Astrocyte (in vitro differentiated cells and primary cell): ENCODE measurements at regions not wholly inside any gene's neighbourhood (a gene's known extent, or its start where the extent isn't known, plus 50 kb on each side); places are given as distances from the start of the nearest gene placed in this dataset.
"Not testable (repeated sequence)": the region's sequence is repeated elsewhere in the genome, so short reads cannot be mapped to it uniquely, and the experiment has no call there.

ENCODE experiments used
- DNase-seq: peaks from one replicate; pipeline ENCODE4 v3.0.0-alpha.2; 2010; ENCODE audit warnings: low read depth
- FAIRE-seq: peaks from 2 replicates; lab custom pipeline; 2011; peaks lifted over from hg19 to GRCh38; lab: Jason Lieb, UNC
- H2AFZ ChIP-seq: 2 replicates; pipeline ENCODE4 v1.6.0; 2012; ENCODE audit warnings: low read depth, low read length, inconsistent platforms
- H3K27ac ChIP-seq: 2 replicates; pipeline ENCODE4 v1.5.1; 2011; ENCODE audit warnings: low read depth, low read length, inconsistent platforms
- H3K27me3 ChIP-seq: 2 replicates; pipeline ENCODE4 v1.6.0; 2011; ENCODE audit warnings: low read length, inconsistent platforms; ENCODE audit not compliant: insufficient read depth
- H3K36me3 ChIP-seq: 2 replicates; pipeline ENCODE4 v1.5.1; 2011; ENCODE audit warnings: low read length, inconsistent platforms; ENCODE audit not compliant: insufficient read depth
- H3K4me1 ChIP-seq: 2 replicates; pipeline ENCODE4 v1.5.1; 2011; ENCODE audit warnings: low read length, inconsistent platforms; ENCODE audit not compliant: insufficient read depth
- H3K4me2 ChIP-seq: 2 replicates; pipeline ENCODE4 v1.6.0; 2012; ENCODE audit warnings: low read length, inconsistent platforms
- H3K4me3 ChIP-seq: 2 replicates; pipeline ENCODE4 v1.5.1; 2011; ENCODE audit warnings: low read depth, mild to moderate bottlenecking, low read length, inconsistent platforms; ENCODE audit not compliant: insufficient read depth
- H3K79me2 ChIP-seq: 2 replicates; pipeline ENCODE4 v1.6.0; 2012; ENCODE audit warnings: mild to moderate bottlenecking, low read length, inconsistent platforms; ENCODE audit not compliant: insufficient read depth
- H3K9ac ChIP-seq: 2 replicates; pipeline ENCODE4 v1.6.0; 2012; ENCODE audit warnings: mild to moderate bottlenecking, low read length, inconsistent platforms
- H3K9me3 ChIP-seq: 2 replicates; pipeline ENCODE4 v1.5.1; 2012; ENCODE audit warnings: low read depth, mild to moderate bottlenecking, low read length, inconsistent platforms; ENCODE audit not compliant: insufficient read depth
- H4K20me1 ChIP-seq: 2 replicates; pipeline ENCODE4 v1.6.0; 2012; ENCODE audit warnings: low read length, inconsistent platforms; ENCODE audit not compliant: insufficient read depth
- H3K27ac Mint-ChIP-seq: one replicate; pipeline ENCODE4 v1.8.0; 2021; ENCODE audit warnings: mild to moderate bottlenecking, mixed read lengths; ENCODE audit not compliant: unreplicated experiment
- H3K27me3 Mint-ChIP-seq: one replicate; pipeline ENCODE4 v1.8.0; 2021; ENCODE audit warnings: low read depth, mixed read lengths; ENCODE audit not compliant: unreplicated experiment
- H3K36me3 Mint-ChIP-seq: one replicate; pipeline ENCODE4 v1.8.0; 2021; ENCODE audit warnings: low read depth, mixed read lengths; ENCODE audit not compliant: unreplicated experiment
- H3K4me1 Mint-ChIP-seq: one replicate; pipeline ENCODE4 v1.8.0; 2021; ENCODE audit warnings: low read depth, mixed read lengths; ENCODE audit not compliant: unreplicated experiment
- H3K4me3 Mint-ChIP-seq: one replicate; pipeline ENCODE4 v1.8.0; 2021; ENCODE audit warnings: mild to moderate bottlenecking, moderate library complexity, mixed read lengths; ENCODE audit not compliant: unreplicated experiment
- H3K9me3 Mint-ChIP-seq: one replicate; pipeline ENCODE4 v1.8.0; 2021; ENCODE audit warnings: mild to moderate bottlenecking, mixed read lengths; ENCODE audit not compliant: unreplicated experiment
- CTCF ChIP-seq: IDR thresholded peaks from 2 replicates; pipeline ENCODE4 v1.5.1; 2011; ENCODE audit warnings: low read depth, mild to moderate bottlenecking, inconsistent platforms, low read length, moderate library complexity; ENCODE audit not compliant: insufficient read depth
- EZH2 ChIP-seq: IDR thresholded peaks from 2 replicates; pipeline ENCODE4 v1.6.1; 2012; ENCODE audit warnings: mild to moderate bottlenecking, low read length, inconsistent platforms; ENCODE audit not compliant: insufficient read depth

DNA sequence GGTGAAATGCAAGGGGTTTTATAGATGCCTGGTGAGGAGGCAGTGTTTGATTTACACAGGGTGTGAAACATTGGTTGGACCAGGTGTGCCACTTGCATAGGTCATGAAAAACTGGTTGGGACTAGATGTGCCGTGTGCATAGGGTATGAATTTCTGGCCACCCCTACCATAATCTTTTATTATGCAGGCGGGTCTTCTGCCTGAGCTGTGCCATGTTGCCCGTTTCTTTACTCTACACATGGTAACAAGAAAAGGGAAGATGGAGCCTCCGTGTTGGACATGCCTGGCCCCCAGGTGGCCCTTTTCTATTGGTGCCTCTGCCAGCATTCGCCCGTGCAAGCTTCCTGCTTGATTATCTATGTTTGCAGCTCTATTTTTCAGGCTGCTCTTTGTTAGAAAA lies 805.4 kb downstream of the TRIB2 start:
- H3K4me3 Mint-ChIP-seq: no peak overlapping the region
- H3K9ac ChIP-seq: no peak overlapping the region
- peaks cover 7% of the 10 kb centered on the region for H3K4me1 Mint-ChIP-seq
- no peak overlapping the region for H3K4me2 ChIP-seq
- H3K4me1 ChIP-seq: no peaks in the 10 kb centered on the region
- no peaks in the 10 kb centered on the region for H3K9me3 Mint-ChIP-seq
- TF ChIP-seq EZH2 (no peak), CTCF (no peak)
- no peaks in the 10 kb centered on the region for H3K36me3 Mint-ChIP-seq
- H3K27ac ChIP-seq: no peak overlapping the region
- no peaks in the 10 kb centered on the region for H4K20me1 ChIP-seq
- H3K4me3 ChIP-seq: no peak overlapping the region
- H3K79me2 ChIP-seq: no peaks in the 10 kb centered on the region
- H2AFZ ChIP-seq: no peak overlapping the region
- no peaks in the 10 kb centered on the region for H3K36me3 ChIP-seq
- FAIRE-seq: no peak
- H3K27ac Mint-ChIP-seq: no peak overlapping the region
- DNase-seq: no peak
- H3K27me3 ChIP-seq: no peaks in the 10 kb centered on the region
- no peaks in the 10 kb centered on the region for H3K9me3 ChIP-seq
- no peaks in the 10 kb centered on the region for H3K27me3 Mint-ChIP-seq

GRCh38 chr2:13522917-13523821 lies 806.4 kb downstream of the TRIB2 start:
- Histone ChIP-seq H3K36me3 (no peaks in the 10 kb centered on the region), H3K9ac (no peak overlapping the region), H3K4me2 (no peak overlapping the region), H2AFZ (no peak overlapping the region), H3K4me3 (no peak overlapping the region), H3K27me3 (no peaks in the 10 kb centered on the region), H3K27ac (no peak overlapping the region), H4K20me1 (no peaks in the 10 kb centered on the region), H3K79me2 (no peaks in the 10 kb centered on the region), H3K9me3 (no peaks in the 10 kb centered on the region), H3K4me1 (no peaks in the 10 kb centered on the region)
- no peaks in the 10 kb centered on the region for H3K36me3 Mint-ChIP-seq
- peaks cover 7% of the 10 kb centered on the region for H3K4me1 Mint-ChIP-seq
- no peaks in the 10 kb centered on the region for H3K9me3 Mint-ChIP-seq
- no peak overlapping the region for H3K4me3 Mint-ChIP-seq
- FAIRE-seq: no peak
- TF ChIP-seq EZH2: no peak
- no peak for TF ChIP-seq CTCF
- peak; percentile 71 for DNase-seq
- H3K27ac Mint-ChIP-seq: no peak overlapping the region
- H3K27me3 Mint-ChIP-seq: no peaks in the 10 kb centered on the region

- Histone ChIP-seq H3K79me2 (no peaks in the 10 kb centered on the region), H3K4me1 (no peaks in the 10 kb centered on the region), H2AFZ (no peak overlapping the region), H4K20me1 (no peaks in the 10 kb centered on the region), H3K9me3 (no peaks in the 10 kb centered on the region), H3K27me3 (no peaks in the 10 kb centered on the region), H3K4me3 (no peak overlapping the region), H3K4me2 (no peak overlapping the region), H3K27ac (no peak overlapping the region), H3K36me3 (no peaks in the 10 kb centered on the region), H3K9ac (no peak overlapping the region)
- Mint-ChIP-seq H3K27ac (no peak overlapping the region), H3K4me1 (peaks cover 7% of the 10 kb centered on the region), H3K36me3 (no peaks in the 10 kb centered on the region), H3K9me3 (no peaks in the 10 kb centered on the region), H3K4me3 (no peak overlapping the region), H3K27me3 (no peaks in the 10 kb centered on the region)
- FAIRE-seq (no peak), DNase-seq (no peak)
- TF ChIP-seq CTCF: no peak
- TF ChIP-seq EZH2: no peak
These were observed 807.8 kb downstream of the TRIB2 start for GRCh38 chr2:13524492-13524891.

DNA sequence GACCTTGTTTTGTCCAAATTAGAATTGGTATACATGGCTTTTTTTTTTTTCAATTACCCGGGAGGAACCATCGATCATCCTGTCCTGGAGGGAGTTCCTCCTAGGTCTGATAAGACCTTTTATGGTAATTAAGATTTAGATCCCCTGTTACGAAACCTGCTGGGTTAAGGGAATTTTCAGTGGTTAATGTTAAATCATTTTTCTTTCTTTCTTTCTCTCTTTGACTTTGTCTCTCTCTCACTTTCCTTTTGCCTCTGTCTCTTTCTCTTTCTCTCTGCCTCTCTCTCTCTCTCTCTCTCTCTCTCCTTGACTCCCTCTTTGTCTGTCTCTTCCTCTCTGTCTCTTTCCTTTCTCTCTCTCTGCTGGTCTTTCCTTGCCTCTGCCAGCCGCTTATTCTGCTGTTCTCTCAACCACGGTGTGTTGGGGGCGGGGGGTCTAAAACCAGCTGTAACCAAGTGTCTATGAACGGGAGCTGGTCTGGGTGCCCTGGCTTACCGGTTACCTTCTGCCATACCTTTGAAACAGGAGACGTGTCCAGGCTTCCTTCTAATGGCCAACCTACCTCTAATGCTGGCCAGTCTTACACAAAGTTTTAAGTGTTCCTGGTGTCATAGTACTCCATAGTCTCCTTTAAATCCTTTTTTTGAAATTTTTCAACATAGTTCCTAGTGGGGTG lies 815.1 kb downstream of the TRIB2 start:
- H3K4me2 ChIP-seq, H2AFZ ChIP-seq, H3K4me1 ChIP-seq, H3K36me3 ChIP-seq, H3K27ac Mint-ChIP-seq, H3K27me3 Mint-ChIP-seq, H3K4me3 ChIP-seq, DNase-seq, H3K4me1 Mint-ChIP-seq, H3K9me3 Mint-ChIP-seq, H3K36me3 Mint-ChIP-seq, H4K20me1 ChIP-seq, H3K27me3 ChIP-seq, H3K27ac ChIP-seq, FAIRE-seq, H3K4me3 Mint-ChIP-seq, H3K9me3 ChIP-seq, H3K9ac ChIP-seq, H3K79me2 ChIP-seq: not testable (repeated sequence)
